MCF 10A (cell line): ENCODE measurements at regions not wholly inside any gene's neighbourhood (a gene's known extent, or its start where the extent isn't known, plus 50 kb on each side); places are given as distances from the start of the nearest gene placed in this dataset.

Source experiments
- BruUV-seq: library from RNA; stranded (reverse); fragments of 400-500 nt; replicated peaks from 2 replicates; lab custom pipeline; 2021; lab: Mats Ljungman, UMichigan
- CTCF ChIA-PET: fragments of 300-600 bp; sonication (Branson Sonifier 250); formaldehyde crosslinking; extraction: SDS; loops from one replicate; lab custom pipeline; 2021; ENCODE audit warnings: antibody characterized with exemption, inconsistent platforms; lab: Yijun Ruan, JAX
- POLR2A ChIA-PET: fragments of 300-600, 350-650 bp; sonication (Branson Sonifier 250); formaldehyde crosslinking; extraction: SDS; loops from one replicate; lab custom pipeline; 2020; ENCODE audit warnings: antibody characterized with exemption, inconsistent platforms; lab: Yijun Ruan, JAX
- DNase-seq: peaks from one replicate; pipeline ENCODE4 v3.0.0-alpha.2; 2018; ENCODE audit not compliant: unreplicated experiment
- H3K27ac Mint-ChIP-seq: one replicate; pipeline ENCODE4 v1.8.0; 2022; ENCODE audit warnings: mild to moderate bottlenecking, low read depth, mixed read lengths; ENCODE audit not compliant: unreplicated experiment
- H3K27me3 Mint-ChIP-seq: one replicate; pipeline ENCODE4 v1.8.0; 2022; ENCODE audit warnings: mixed read lengths; ENCODE audit not compliant: insufficient read depth, unreplicated experiment
- H3K36me3 Mint-ChIP-seq: one replicate; pipeline ENCODE4 v1.8.0; 2022; ENCODE audit warnings: mild to moderate bottlenecking, moderate library complexity, mixed read lengths; ENCODE audit not compliant: insufficient read depth, unreplicated experiment
- H3K4me1 Mint-ChIP-seq: one replicate; pipeline ENCODE4 v1.8.0; 2022; ENCODE audit warnings: mixed read lengths; ENCODE audit not compliant: insufficient read depth, unreplicated experiment
- H3K4me3 Mint-ChIP-seq: one replicate; pipeline ENCODE4 v1.8.0; 2022; ENCODE audit warnings: mild to moderate bottlenecking, moderate library complexity, mixed read lengths; ENCODE audit not compliant: unreplicated experiment
- H3K9me3 Mint-ChIP-seq: one replicate; pipeline ENCODE4 v1.8.0; 2022; ENCODE audit warnings: mixed read lengths; ENCODE audit not compliant: unreplicated experiment
- CTCF ChIP-seq: fragments of 200-600 bp; IDR thresholded peaks from one replicate; pipeline ENCODE4 v1.8.0; 2022; ENCODE audit warnings: antibody characterized with exemption, mild to moderate bottlenecking; ENCODE audit not compliant: unreplicated experiment
- intact Hi-C: fragments of 100-400 bp; cut with micrococcal nuclease; formaldehyde crosslinking; loops from 2 replicates; pipeline ENCODE4 v1.14.1; 2022

GRCh38 chr22:48577014-48577690, 1250.5 kb downstream of the BRD1 start:
- Mint-ChIP-seq H3K4me1 (no peaks in the 10 kb centered on the region), H3K9me3 (peaks cover 7% of the 10 kb centered on the region), H3K36me3 (no peaks in the 10 kb centered on the region), H3K27me3 (no peaks in the 10 kb centered on the region), H3K27ac (no peak overlapping the region), H3K4me3 (no peak overlapping the region)
- CTCF ChIA-PET, result no interaction called here
- no TSS peak for BruUV-seq
- intact Hi-C loops, result no loop called here
- POLR2A ChIA-PET, result no interaction called here
- DNase-seq, result no peak
- no peak for TF ChIP-seq CTCF

- Mint-ChIP-seq H3K9me3 (peaks cover 14% of the 10 kb centered on the region), H3K36me3 (no peaks in the 10 kb centered on the region), H3K4me1 (no peaks in the 10 kb centered on the region), H3K27me3 (no peaks in the 10 kb centered on the region), H3K4me3 (no peak overlapping the region), H3K27ac (no peak overlapping the region)
- intact Hi-C loops, result no loop called here
- TF ChIP-seq CTCF, result no peak
- CTCF ChIA-PET, result no interaction called here
- POLR2A ChIA-PET, result no interaction called here
- no peak for DNase-seq
- no TSS peak for BruUV-seq
Observed at GRCh38 chr22:48576333-48577013, 1251.2 kb downstream of the BRD1 start.

- Mint-ChIP-seq H3K27ac (no peak overlapping the region), H3K9me3 (peaks cover 17% of the 10 kb centered on the region), H3K4me1 (no peaks in the 10 kb centered on the region), H3K4me3 (no peak overlapping the region), H3K27me3 (no peaks in the 10 kb centered on the region), H3K36me3 (no peaks in the 10 kb centered on the region)
- POLR2A ChIA-PET, result no interaction called here
- intact Hi-C loops, result no loop called here
- no TSS peak for BruUV-seq
- CTCF ChIA-PET, result no interaction called here
- TF ChIP-seq CTCF, result no peak
- DNase-seq, result no peak
Observed at GRCh38 chr22:48575618-48576332, 1251.9 kb downstream of the BRD1 start.
